ENCODE measurements at regions not wholly inside any gene's neighbourhood (a gene's known extent, or its start where the extent isn't known, plus 50 kb on each side); places are given as distances from the start of the nearest gene placed in this dataset.

DNA sequence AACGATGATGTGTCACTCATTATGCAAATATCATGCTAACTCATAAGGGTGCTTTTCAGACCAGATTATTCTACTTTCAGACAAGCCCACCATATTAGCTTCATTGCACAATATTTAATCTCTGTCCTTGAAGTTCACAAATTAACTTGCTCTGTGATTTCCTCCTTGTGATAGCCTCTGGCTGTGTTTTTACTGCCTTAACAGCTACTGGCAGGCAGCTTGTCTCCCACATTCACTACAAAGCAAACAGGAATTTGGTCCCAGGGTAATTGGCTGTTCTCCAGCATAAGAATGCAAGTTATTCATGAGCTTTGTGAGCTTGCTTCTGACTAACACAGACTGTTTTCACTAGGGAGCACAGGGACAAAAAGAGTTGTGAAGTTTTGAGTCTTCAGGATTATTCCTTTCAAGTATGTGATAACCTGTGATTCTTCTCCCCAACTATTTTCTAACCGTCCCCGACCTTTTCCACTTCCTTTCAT, 87.9 kb upstream of the HMCN1 start (continued):
- TF ChIP-seq, protein P1, sequence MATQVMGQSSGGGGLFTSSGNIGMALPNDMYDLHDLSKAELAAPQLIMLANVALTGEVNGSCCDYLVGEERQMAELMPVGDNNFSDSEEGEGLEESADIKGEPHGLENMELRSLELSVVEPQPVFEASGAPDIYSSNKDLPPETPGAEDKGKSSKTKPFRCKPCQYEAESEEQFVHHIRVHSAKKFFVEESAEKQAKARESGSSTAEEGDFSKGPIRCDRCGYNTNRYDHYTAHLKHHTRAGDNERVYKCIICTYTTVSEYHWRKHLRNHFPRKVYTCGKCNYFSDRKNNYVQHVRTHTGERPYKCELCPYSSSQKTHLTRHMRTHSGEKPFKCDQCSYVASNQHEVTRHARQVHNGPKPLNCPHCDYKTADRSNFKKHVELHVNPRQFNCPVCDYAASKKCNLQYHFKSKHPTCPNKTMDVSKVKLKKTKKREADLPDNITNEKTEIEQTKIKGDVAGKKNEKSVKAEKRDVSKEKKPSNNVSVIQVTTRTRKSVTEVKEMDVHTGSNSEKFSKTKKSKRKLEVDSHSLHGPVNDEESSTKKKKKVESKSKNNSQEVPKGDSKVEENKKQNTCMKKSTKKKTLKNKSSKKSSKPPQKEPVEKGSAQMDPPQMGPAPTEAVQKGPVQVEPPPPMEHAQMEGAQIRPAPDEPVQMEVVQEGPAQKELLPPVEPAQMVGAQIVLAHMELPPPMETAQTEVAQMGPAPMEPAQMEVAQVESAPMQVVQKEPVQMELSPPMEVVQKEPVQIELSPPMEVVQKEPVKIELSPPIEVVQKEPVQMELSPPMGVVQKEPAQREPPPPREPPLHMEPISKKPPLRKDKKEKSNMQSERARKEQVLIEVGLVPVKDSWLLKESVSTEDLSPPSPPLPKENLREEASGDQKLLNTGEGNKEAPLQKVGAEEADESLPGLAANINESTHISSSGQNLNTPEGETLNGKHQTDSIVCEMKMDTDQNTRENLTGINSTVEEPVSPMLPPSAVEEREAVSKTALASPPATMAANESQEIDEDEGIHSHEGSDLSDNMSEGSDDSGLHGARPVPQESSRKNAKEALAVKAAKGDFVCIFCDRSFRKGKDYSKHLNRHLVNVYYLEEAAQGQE (IDR thresholded peaks at IDR 0.05; ENCODE audit: borderline replicate concordance in 1 of 2, low read depth in 1 of 2, low read length in 2 of 2), result no peak
- TF ChIP-seq NFYC (CRISPR knock-in tag; IDR thresholded peaks at IDR 0.05) (0 out of 2 replicates have a peak, but pooled peaks have one; percentile 46), FLYWCH1 (CRISPR knock-in tag; IDR thresholded peaks at IDR 0.05) (no peak), CHD4 (IDR thresholded peaks at IDR 0.05; ENCODE audit: borderline replicate concordance, low read length) (peak; percentile 38; the same call in 1 of the 2 replicates), NFIC (IDR thresholded peaks at IDR 0.05; ENCODE audit: low read length) (peak; percentile 94), ZFP1 (CRISPR knock-in tag; IDR thresholded peaks at IDR 0.05) (0 out of 2 replicates have a peak, but pooled peaks have one; percentile 27), SRSF9 (IDR thresholded peaks at IDR 0.05; ENCODE audit: borderline replicate concordance, insufficient read depth, low read depth, low read length, poor library complexity, severe bottlenecking) (no peak), GFI1 (CRISPR knock-in tag; IDR thresholded peaks at IDR 0.05; ENCODE audit: borderline replicate concordance) (peak; percentile 93), NFE2 (CRISPR knock-in tag; IDR thresholded peaks at IDR 0.05) (no peak), TARDBP (CRISPR knock-in tag; IDR thresholded peaks at IDR 0.05) (peak; percentile 78), FOXO1 (CRISPR knock-in tag; IDR thresholded peaks at IDR 0.05) (peak; percentile 87), ZNF670 (CRISPR knock-in tag; IDR thresholded peaks at IDR 0.05; ENCODE audit: borderline replicate concordance) (no peak), ZNF101 (CRISPR knock-in tag; IDR thresholded peaks at IDR 0.05; ENCODE audit: borderline replicate concordance, low read depth) (no peak)
- TF ChIP-seq, protein P2, sequence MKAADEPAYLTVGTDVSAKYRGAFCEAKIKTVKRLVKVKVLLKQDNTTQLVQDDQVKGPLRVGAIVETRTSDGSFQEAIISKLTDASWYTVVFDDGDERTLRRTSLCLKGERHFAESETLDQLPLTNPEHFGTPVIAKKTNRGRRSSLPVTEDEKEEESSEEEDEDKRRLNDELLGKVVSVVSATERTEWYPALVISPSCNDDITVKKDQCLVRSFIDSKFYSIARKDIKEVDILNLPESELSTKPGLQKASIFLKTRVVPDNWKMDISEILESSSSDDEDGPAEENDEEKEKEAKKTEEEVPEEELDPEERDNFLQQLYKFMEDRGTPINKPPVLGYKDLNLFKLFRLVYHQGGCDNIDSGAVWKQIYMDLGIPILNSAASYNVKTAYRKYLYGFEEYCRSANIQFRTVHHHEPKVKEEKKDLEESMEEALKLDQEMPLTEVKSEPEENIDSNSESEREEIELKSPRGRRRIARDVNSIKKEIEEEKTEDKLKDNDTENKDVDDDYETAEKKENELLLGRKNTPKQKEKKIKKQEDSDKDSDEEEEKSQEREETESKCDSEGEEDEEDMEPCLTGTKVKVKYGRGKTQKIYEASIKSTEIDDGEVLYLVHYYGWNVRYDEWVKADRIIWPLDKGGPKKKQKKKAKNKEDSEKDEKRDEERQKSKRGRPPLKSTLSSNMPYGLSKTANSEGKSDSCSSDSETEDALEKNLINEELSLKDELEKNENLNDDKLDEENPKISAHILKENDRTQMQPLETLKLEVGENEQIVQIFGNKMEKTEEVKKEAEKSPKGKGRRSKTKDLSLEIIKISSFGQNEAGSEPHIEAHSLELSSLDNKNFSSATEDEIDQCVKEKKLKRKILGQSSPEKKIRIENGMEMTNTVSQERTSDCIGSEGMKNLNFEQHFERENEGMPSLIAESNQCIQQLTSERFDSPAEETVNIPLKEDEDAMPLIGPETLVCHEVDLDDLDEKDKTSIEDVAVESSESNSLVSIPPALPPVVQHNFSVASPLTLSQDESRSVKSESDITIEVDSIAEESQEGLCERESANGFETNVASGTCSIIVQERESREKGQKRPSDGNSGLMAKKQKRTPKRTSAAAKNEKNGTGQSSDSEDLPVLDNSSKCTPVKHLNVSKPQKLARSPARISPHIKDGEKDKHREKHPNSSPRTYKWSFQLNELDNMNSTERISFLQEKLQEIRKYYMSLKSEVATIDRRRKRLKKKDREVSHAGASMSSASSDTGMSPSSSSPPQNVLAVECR (CRISPR knock-in tag; IDR thresholded peaks at IDR 0.05; ENCODE audit: borderline replicate concordance), result peak; percentile 47; the same call in 1 of the 2 replicates
- TF ChIP-seq, protein P3, sequence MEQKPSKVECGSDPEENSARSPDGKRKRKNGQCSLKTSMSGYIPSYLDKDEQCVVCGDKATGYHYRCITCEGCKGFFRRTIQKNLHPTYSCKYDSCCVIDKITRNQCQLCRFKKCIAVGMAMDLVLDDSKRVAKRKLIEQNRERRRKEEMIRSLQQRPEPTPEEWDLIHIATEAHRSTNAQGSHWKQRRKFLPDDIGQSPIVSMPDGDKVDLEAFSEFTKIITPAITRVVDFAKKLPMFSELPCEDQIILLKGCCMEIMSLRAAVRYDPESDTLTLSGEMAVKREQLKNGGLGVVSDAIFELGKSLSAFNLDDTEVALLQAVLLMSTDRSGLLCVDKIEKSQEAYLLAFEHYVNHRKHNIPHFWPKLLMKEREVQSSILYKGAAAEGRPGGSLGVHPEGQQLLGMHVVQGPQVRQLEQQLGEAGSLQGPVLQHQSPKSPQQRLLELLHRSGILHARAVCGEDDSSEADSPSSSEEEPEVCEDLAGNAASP (CRISPR knock-in tag; IDR thresholded peaks at IDR 0.05; ENCODE audit: borderline replicate concordance), result peak; percentile 57; the same call in 1 of the 2 replicates
- TF ChIP-seq, protein P4, sequence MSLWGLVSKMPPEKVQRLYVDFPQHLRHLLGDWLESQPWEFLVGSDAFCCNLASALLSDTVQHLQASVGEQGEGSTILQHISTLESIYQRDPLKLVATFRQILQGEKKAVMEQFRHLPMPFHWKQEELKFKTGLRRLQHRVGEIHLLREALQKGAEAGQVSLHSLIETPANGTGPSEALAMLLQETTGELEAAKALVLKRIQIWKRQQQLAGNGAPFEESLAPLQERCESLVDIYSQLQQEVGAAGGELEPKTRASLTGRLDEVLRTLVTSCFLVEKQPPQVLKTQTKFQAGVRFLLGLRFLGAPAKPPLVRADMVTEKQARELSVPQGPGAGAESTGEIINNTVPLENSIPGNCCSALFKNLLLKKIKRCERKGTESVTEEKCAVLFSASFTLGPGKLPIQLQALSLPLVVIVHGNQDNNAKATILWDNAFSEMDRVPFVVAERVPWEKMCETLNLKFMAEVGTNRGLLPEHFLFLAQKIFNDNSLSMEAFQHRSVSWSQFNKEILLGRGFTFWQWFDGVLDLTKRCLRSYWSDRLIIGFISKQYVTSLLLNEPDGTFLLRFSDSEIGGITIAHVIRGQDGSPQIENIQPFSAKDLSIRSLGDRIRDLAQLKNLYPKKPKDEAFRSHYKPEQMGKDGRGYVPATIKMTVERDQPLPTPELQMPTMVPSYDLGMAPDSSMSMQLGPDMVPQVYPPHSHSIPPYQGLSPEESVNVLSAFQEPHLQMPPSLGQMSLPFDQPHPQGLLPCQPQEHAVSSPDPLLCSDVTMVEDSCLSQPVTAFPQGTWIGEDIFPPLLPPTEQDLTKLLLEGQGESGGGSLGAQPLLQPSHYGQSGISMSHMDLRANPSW (CRISPR knock-in tag; IDR thresholded peaks at IDR 0.05; ENCODE audit: borderline replicate concordance), result 0 out of 2 replicates have a peak, but pooled peaks have one; percentile 12
